ENCODE measurements at regions not wholly inside any gene's neighbourhood (a gene's known extent, or its start where the extent isn't known, plus 50 kb on each side); places are given as distances from the start of the nearest gene placed in this dataset.

DNA sequence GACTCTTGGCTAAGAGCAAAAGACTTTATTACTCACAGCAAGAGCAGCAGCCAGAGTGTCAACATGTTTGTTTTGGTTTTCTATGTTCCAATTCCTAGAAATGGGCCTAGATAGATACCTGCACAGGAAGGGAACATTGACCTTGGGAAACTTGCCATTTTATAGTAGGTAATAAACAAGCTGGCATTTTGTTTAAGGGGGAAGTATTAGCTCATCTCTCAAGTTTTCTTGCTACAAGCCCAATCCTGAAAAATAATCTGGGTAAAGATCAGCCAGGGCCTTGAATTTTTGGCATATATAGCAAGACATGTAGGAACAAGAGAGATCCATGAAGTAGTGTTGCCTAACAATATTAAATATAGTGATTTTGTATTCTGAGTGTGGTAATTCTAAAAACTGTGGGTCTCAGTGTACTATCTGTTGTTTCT lies 51.4 kb upstream of the RGL1 start:
- Histone ChIP-seq H3K9ac (ENCODE audit: low read depth in 1 of 2, low read length in 2 of 2) (no peak overlapping the region), H3K27ac (ENCODE audit: low read depth in 1 of 2, low read length in 2 of 2) (no peak overlapping the region), H3K4me3 (ENCODE audit: low read depth in 1 of 3, low read length in 3 of 3) (no peak overlapping the region), H3K27me3 (ENCODE audit: control insufficient read depth in 4 of 4, insufficient read depth in 4 of 4, low read length in 3 of 4) (no peaks in the 10 kb centered on the region), H3K36me3 (ENCODE audit: control insufficient read depth in 4 of 4, insufficient read depth in 3 of 4, low read depth in 1 of 4, low read length in 3 of 4) (no peaks in the 10 kb centered on the region), H3K9me3 (ENCODE audit: control insufficient read depth in 4 of 4, low read length in 3 of 4) (peaks cover 0 to 3% (median 0%) of the 10 kb centered on the region in 4 donors), H3K4me1 (ENCODE audit: control insufficient read depth in 4 of 4, insufficient read depth in 4 of 4, low read length in 3 of 4) (no peaks in the 10 kb centered on the region)
- TF ChIP-seq YY1 (IDR thresholded peaks at IDR 0.05) (no peak), MAX (IDR thresholded peaks at IDR 0.05) (no peak), RXRA (IDR thresholded peaks at IDR 0.05) (peak in 1 of 2 donors; percentile 51), ATF3 (IDR thresholded peaks at IDR 0.05) (no peak), GABPA (IDR thresholded peaks at IDR 0.05 in 1 of 2, conservative IDR thresholded peaks at IDR 0.05 in 1 of 2) (no peak), NR2F2 (IDR thresholded peaks at IDR 0.05) (no peak), REST (IDR thresholded peaks at IDR 0.05) (no peak), JUND (IDR thresholded peaks at IDR 0.05) (peak; percentile 15 to 32), HNF4G (IDR thresholded peaks at IDR 0.05) (no peak), CTCF (IDR thresholded peaks at IDR 0.05; ENCODE audit: low read depth, low read length, missing input control) (no peak), RAD21 (IDR thresholded peaks at IDR 0.05) (no peak), SP1 (IDR thresholded peaks at IDR 0.05) (peak; percentile 42), FOXA1 (IDR thresholded peaks at IDR 0.05) (no peak), HNF4A (conservative IDR thresholded peaks at IDR 0.05) (peak; percentile 41 to 44), TAF1 (conservative IDR thresholded peaks at IDR 0.05) (no peak), EGR1 (IDR thresholded peaks at IDR 0.05; ENCODE audit: low read depth in 2 of 2) (no peak), FOXA2 (IDR thresholded peaks at IDR 0.05) (no peak)
- TF ChIP-seq, protein P1, sequence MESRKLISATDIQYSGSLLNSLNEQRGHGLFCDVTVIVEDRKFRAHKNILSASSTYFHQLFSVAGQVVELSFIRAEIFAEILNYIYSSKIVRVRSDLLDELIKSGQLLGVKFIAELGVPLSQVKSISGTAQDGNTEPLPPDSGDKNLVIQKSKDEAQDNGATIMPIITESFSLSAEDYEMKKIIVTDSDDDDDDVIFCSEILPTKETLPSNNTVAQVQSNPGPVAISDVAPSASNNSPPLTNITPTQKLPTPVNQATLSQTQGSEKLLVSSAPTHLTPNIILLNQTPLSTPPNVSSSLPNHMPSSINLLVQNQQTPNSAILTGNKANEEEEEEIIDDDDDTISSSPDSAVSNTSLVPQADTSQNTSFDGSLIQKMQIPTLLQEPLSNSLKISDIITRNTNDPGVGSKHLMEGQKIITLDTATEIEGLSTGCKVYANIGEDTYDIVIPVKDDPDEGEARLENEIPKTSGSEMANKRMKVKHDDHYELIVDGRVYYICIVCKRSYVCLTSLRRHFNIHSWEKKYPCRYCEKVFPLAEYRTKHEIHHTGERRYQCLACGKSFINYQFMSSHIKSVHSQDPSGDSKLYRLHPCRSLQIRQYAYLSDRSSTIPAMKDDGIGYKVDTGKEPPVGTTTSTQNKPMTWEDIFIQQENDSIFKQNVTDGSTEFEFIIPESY (IDR thresholded peaks at IDR 0.05) = no peak
- DNase-seq (ENCODE audit: low spot score) = no peak

All from liver (tissue), 7 donors.